Panc1 (cell line): ENCODE measurements at regions not wholly inside any gene's neighbourhood (a gene's known extent, or its start where the extent isn't known, plus 50 kb on each side); places are given as distances from the start of the nearest gene placed in this dataset.

Experiments used
- TF ChIP-seq, protein P1 (sequence below): fragments of 450-650 bp; IDR thresholded peaks from 2 replicates; pipeline ENCODE4 v1.5.1; 2017; ENCODE audit warnings: mild to moderate bottlenecking
- TF ChIP-seq, protein P2 (sequence below), 2 experiments: IDR thresholded peaks; 2 replicates each; pipeline ENCODE4 v1.6.1; 2011 to 2012; ENCODE audit warnings: low read depth in 2 of 2, control low read depth in 1 of 2, low read length in 1 of 2, mild to moderate bottlenecking in 1 of 2, moderate library complexity in 1 of 2; ENCODE audit not compliant: insufficient read depth in 1 of 2

DNA sequence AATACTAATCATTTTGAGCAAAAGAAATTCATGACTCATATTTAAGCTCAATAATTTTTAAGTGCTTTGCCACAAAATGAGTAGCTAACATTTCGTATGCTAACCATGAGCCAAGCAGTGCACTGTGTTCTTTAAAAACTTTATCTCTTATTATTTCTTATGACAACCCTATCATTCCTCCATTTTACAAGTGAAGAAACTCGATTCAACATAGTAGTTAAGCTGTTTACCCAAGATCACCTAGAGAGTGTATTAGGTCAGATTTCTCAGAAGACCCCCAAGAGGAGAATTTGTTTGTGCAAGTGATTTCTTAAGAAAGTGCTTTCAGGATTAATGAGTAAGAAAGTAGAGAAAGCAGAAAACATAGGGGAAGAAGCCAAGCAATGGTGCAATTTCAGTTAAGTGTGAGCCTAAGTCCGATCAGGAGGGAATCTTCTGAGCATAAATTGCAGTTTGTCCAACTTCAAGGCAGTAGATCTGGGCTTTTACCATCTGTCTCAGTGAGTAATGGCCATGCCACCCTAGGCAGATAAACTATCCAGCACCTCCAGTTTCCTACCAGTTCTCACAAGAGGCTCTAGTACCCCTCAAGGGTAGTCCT is 202.7 kb downstream of the SCG2 start:
- TF ChIP-seq, protein P1, sequence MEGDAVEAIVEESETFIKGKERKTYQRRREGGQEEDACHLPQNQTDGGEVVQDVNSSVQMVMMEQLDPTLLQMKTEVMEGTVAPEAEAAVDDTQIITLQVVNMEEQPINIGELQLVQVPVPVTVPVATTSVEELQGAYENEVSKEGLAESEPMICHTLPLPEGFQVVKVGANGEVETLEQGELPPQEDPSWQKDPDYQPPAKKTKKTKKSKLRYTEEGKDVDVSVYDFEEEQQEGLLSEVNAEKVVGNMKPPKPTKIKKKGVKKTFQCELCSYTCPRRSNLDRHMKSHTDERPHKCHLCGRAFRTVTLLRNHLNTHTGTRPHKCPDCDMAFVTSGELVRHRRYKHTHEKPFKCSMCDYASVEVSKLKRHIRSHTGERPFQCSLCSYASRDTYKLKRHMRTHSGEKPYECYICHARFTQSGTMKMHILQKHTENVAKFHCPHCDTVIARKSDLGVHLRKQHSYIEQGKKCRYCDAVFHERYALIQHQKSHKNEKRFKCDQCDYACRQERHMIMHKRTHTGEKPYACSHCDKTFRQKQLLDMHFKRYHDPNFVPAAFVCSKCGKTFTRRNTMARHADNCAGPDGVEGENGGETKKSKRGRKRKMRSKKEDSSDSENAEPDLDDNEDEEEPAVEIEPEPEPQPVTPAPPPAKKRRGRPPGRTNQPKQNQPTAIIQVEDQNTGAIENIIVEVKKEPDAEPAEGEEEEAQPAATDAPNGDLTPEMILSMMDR = no peak
- TF ChIP-seq, protein P2, sequence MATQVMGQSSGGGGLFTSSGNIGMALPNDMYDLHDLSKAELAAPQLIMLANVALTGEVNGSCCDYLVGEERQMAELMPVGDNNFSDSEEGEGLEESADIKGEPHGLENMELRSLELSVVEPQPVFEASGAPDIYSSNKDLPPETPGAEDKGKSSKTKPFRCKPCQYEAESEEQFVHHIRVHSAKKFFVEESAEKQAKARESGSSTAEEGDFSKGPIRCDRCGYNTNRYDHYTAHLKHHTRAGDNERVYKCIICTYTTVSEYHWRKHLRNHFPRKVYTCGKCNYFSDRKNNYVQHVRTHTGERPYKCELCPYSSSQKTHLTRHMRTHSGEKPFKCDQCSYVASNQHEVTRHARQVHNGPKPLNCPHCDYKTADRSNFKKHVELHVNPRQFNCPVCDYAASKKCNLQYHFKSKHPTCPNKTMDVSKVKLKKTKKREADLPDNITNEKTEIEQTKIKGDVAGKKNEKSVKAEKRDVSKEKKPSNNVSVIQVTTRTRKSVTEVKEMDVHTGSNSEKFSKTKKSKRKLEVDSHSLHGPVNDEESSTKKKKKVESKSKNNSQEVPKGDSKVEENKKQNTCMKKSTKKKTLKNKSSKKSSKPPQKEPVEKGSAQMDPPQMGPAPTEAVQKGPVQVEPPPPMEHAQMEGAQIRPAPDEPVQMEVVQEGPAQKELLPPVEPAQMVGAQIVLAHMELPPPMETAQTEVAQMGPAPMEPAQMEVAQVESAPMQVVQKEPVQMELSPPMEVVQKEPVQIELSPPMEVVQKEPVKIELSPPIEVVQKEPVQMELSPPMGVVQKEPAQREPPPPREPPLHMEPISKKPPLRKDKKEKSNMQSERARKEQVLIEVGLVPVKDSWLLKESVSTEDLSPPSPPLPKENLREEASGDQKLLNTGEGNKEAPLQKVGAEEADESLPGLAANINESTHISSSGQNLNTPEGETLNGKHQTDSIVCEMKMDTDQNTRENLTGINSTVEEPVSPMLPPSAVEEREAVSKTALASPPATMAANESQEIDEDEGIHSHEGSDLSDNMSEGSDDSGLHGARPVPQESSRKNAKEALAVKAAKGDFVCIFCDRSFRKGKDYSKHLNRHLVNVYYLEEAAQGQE (IDR thresholded peaks at IDR 0.05; ENCODE audit: insufficient read depth in 1 of 2, low read depth in 2 of 2, low read length in 1 of 2) = no peak
